GM21737 (cell line): ENCODE measurements at regions not wholly inside any gene's neighbourhood (a gene's known extent, or its start where the extent isn't known, plus 50 kb on each side); places are given as distances from the start of the nearest gene placed in this dataset.
"Not testable (repeated sequence)": the region's sequence is repeated elsewhere in the genome, so short reads cannot be mapped to it uniquely, and the experiment has no call there.

Source experiments
- ATAC-seq: cut with Tn5 transposase; IDR thresholded peaks from one replicate; pipeline ENCODE4 v1.9.1; 2021; ENCODE audit warnings: mild to moderate bottlenecking, moderate library complexity; ENCODE audit not compliant: unreplicated experiment

DNA sequence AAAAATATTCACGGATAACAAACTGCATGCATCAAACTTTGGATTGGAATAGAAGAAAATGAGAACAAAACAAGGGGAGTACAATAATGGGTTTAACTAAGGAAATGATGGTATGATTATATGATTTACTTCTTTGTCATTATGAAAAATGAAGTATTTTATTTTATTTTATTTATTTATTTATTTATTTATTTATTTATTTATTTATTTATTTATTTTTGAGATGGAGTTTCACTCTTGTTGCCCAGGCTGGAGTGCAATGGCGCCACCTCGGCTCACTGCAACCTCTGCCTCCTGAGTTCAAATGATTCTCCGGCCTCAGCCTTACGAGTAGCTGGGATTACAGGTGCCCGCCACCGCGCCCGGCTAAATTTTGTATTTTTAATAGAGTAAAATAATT lies 234.1 kb upstream of the SEMA3C start:
- not testable (repeated sequence) for ATAC-seq

- no peak for ATAC-seq
Measured at GRCh38 chr7:81150951-81151361, 232.1 kb upstream of the SEMA3C start.

DNA sequence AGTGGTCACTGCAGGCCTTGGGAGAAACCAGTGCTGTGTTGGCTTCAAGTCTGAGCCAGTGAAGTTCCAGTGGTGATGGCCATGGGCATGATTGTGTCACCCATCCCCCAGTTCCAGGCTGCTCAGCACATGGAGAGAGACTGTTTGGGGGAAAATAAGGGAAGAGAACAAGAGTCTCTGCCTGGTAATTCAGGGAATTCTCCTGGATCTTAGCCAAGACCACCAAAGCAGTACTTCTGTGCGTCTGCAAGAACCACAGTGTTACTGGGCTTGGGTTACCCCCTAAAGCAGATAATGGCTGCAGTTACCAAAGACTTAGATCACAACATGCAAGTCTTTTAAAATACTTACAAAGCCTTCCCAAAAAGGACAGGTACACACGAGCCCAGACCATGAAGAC lies 225.0 kb upstream of the SEMA3C start:
- ATAC-seq: no peak

- ATAC-seq: not testable (repeated sequence)
Measured at GRCh38 chr7:81141257-81142205, 222.7 kb upstream of the SEMA3C start.

GRCh38 chr7:81140775-81141174 lies 221.9 kb upstream of the SEMA3C start:
- ATAC-seq: no peak

- ATAC-seq: no peak
Measured at GRCh38 chr7:81140252-81140651, 221.4 kb upstream of the SEMA3C start.

DNA sequence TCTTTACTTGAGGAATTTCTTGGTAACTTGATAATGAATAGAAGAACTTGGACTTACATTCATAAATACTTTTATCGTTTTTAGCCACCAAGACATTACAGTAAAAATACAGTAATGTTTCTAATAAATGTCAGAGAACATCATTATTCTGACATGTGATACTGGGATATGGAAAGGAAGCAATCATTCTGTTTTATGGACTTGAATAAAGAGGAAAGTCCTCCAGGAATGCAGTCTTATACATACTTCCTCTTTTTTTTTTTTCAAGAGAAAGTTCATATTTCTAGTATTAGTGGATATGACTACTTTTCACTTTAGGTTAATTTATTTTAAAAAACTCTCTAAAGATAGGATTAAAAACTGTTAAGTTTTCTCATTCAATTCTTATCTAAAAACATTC lies 220.0 kb upstream of the SEMA3C start:
- no peak for ATAC-seq

DNA sequence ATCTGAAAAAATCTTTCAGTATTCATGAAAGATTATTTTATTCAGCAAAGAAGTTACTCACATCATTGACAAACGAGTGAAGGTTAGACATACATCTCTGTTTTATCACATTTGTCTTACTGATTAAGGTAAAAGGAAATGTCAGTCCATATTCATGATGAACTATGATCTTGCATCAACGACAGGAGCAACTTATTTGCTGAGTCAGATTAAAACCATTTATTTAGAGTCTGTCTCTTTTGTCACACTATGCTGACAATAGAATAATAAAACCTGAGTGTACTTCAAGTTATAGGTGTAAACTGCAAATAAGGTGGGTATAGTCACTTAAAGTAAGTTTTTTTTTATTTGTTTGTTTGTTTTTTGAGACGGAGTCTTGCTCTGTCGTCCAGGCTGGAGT lies 216.5 kb upstream of the SEMA3C start:
- ATAC-seq: no peak

GRCh38 chr7:81128011-81128410 lies 209.2 kb upstream of the SEMA3C start:
- ATAC-seq: no peak

DNA sequence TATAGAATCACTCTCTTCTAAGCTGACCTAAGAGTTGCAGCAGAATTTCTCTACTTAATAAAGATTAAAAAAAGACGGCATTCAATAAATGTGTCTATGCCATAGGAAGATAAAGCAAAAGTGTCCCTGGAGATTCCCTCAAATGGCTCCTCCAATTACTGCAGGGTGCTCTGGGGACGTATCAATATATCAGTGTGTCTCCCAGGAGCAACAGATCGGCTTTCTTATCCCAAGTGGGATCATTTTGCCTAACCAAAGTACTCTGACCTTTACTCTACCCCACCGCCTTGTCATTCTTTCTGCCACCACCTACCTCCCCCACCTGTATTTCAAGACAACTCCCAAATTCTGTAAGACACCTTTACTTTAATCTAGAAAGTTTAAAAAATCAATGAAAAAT lies 202.0 kb upstream of the SEMA3C start:
- ATAC-seq: no peak

DNA sequence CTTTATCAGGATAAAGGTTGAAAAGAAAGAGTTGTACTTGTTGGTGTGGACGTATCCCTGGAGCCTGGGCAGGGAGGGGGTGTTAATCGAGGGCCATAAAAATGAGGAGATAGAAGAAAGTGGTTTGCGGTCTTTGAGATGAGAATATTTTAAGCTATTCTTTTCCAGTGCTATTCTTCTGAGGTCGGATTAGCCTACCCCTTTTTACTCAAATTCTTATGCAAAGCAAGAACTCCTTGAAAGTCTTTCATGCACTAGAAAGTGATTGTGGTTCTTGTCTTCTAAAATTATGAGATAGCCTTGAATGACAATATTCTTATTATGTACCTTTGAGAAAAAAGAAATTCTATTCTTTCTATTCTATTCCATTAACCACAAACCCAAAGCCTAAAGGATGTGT lies 201.3 kb upstream of the SEMA3C start:
- no peak for ATAC-seq

- ATAC-seq: no peak
Measured at GRCh38 chr7:81114633-81115032, 195.8 kb upstream of the SEMA3C start.

- no peak for ATAC-seq
Measured at GRCh38 chr7:81112731-81113130, 193.9 kb upstream of the SEMA3C start.

DNA sequence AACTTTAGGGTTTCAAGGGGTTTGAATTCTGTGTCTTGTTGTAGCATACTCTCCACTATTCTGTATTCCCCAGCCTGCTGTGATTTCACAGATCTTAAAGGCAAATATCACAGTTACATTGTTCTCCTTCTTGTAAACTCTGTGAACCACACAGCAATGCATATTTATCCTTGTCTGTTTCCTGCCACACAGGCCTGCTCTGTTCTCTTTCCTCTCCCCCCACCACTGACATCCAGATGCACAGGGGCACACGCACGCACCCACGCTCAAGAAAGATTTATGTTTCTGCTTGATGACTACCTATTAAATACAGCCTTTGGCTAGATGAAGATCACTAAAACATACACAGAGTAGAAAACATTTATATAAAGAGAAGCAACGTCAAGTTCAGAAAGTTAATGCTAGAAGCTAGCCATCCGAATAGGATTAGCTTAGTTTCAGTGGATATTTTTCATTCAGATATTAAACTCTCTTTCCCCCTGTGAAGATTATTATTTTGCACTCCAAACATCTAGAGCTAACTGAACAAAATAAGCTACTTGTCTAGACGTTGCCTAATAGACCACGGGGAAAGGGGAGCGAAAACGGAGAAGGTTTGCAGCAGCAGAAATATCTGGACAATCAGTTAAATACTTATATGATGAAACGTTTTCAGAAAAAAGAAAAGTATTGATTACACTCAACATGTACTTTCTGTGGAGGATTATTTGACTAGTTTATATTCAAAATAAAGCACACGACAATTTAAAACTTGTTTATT lies 193.1 kb upstream of the SEMA3C start:
- no peak for ATAC-seq

GRCh38 chr7:81111358-81111757 lies 192.5 kb upstream of the SEMA3C start:
- no peak for ATAC-seq

DNA sequence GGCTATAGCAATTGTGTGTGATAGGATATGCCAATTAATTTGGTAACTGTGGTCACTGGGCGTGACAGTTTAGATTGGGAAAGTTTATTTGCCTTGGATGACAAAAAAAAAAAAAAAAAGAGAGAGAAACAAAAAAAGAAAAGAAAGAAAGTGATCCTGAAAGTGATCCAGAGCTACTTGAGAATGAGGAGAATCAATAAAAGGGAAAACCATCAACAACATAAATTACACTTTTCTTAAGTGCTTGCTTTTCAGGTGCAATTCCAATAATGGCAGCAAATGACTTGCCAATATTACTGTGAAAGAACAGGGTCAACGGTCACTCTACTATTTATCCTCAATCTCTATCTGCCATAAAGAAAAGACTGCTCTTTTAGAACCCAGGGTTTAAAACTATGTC lies 191.8 kb upstream of the SEMA3C start:
- no peak for ATAC-seq

DNA sequence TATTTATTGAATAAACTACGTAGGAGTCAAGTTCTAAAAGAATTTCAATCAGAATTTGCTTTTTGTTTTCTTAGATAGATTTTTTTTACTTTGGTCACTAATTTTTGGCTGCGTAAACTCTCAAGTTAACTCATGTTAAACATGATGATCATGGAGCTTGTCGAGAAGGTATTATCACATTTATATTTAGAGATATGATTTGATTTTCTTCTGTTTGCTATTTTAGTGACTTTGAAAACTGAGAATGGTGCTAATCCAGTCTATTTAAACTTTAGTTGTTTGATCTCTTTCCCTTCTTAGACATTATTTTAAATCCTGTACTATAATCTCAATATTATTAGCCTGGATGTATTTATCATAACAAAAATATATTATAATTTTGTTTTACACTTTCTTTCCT lies 179.4 kb upstream of the SEMA3C start:
- ATAC-seq: no peak

DNA sequence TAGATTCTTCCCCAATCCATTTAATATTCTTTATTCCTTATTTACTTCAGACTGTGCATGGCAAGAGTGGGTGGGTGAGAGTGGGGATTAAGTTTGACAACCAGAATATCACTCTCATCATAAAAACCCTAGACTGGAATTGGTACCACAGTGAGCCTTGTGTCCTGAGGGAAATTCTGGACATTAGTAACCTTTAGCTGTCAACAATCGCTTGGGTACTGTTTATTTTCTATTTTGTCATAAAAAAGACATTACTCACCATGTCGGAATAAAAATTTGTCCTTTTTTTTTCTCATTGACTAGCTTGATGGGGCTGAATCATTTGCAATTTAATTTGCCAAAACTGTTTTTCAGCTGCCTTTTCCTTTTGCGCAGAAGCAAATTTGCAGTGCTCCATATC lies 176.1 kb upstream of the SEMA3C start:
- no peak for ATAC-seq

GRCh38 chr7:81081616-81082015 lies 162.8 kb upstream of the SEMA3C start:
- no peak for ATAC-seq

- ATAC-seq: no peak
Measured at GRCh38 chr7:81080553-81080952, 161.7 kb upstream of the SEMA3C start.

DNA sequence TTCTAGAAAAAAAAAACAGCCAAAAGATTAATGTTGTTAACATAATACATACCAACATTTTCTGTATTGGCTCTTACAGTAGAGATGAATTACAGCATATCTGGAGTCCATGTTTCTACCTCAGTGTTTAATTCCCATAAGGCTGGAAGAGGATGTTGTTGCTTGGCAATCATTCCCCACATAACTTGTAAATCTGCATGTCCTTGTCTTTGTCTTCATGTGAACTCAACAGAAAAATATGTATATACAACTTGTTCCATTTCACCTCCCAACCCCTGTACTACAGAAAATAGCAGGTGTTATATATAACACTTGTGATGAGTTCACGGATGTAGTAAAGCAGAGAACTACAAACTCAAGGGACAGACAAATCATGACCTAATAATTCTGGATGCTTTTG lies 160.9 kb upstream of the SEMA3C start:
- no peak for ATAC-seq

- no peak for ATAC-seq
Measured at GRCh38 chr7:81075150-81075549, 156.3 kb upstream of the SEMA3C start.
